ENCODE measurements at regions not wholly inside any gene's neighbourhood (a gene's known extent, or its start where the extent isn't known, plus 50 kb on each side); places are given as distances from the start of the nearest gene placed in this dataset.

GRCh38 chr3:22720596-22720995 is 482.5 kb upstream of the UBE2E2 start:
- in situ Hi-C loops (cut with HindIII; ENCODE audit: low sequenced_read_pairs) = no loop called here
- no peak overlapping the region for H3K4me3 ChIP-seq (ENCODE audit: low read depth, low read length)
- TF ChIP-seq CTCF (IDR thresholded peaks at IDR 0.05; ENCODE audit: low read depth, low read length) = no peak
- DNase-seq (ENCODE audit: low read depth, low spot score) = no peak

- no peak for DNase-seq (ENCODE audit: low read depth, low spot score)
- in situ Hi-C loops (cut with HindIII; ENCODE audit: low sequenced_read_pairs) = no loop called here
- TF ChIP-seq CTCF (IDR thresholded peaks at IDR 0.05; ENCODE audit: low read depth, low read length) = no peak
- H3K4me3 ChIP-seq (ENCODE audit: low read depth, low read length) = no peak overlapping the region
These were observed 478.7 kb upstream of the UBE2E2 start for GRCh38 chr3:22724420-22724819.

- DNase-seq (ENCODE audit: low read depth, low spot score) = no peak
- no peak for TF ChIP-seq CTCF (IDR thresholded peaks at IDR 0.05; ENCODE audit: low read depth, low read length)
- in situ Hi-C loops (cut with HindIII; ENCODE audit: low sequenced_read_pairs) = no loop called here
These were observed 474.7 kb upstream of the UBE2E2 start for GRCh38 chr3:22728406-22728805.

GRCh38 chr3:22729212-22729611 is 473.9 kb upstream of the UBE2E2 start:
- in situ Hi-C loops (cut with HindIII; ENCODE audit: low sequenced_read_pairs) = no loop called here
- no peak overlapping the region for H3K4me3 ChIP-seq (ENCODE audit: low read depth, low read length)
- DNase-seq (ENCODE audit: low read depth, low spot score) = no peak
- no peak for TF ChIP-seq CTCF (IDR thresholded peaks at IDR 0.05; ENCODE audit: low read depth, low read length)

More at GRCh38 chr3:22728406-22728805, 474.7 kb upstream of the UBE2E2 start:
- H3K4me3 ChIP-seq (ENCODE audit: low read depth, low read length) = no peak overlapping the region

- in situ Hi-C loops (cut with HindIII; ENCODE audit: low sequenced_read_pairs) = no loop called here
- DNase-seq (ENCODE audit: low read depth, low spot score) = no peak
- no peak overlapping the region for H3K4me3 ChIP-seq (ENCODE audit: low read depth, low read length)
- TF ChIP-seq CTCF (IDR thresholded peaks at IDR 0.05; ENCODE audit: low read depth, low read length) = peak; percentile 39
These were observed 473.1 kb upstream of the UBE2E2 start for GRCh38 chr3:22729981-22730380.

GRCh38 chr3:22730701-22731100 is 472.4 kb upstream of the UBE2E2 start:
- in situ Hi-C loops (cut with HindIII; ENCODE audit: low sequenced_read_pairs) = no loop called here
- no peak for TF ChIP-seq CTCF (IDR thresholded peaks at IDR 0.05; ENCODE audit: low read depth, low read length)
- H3K4me3 ChIP-seq (ENCODE audit: low read depth, low read length) = no peak overlapping the region
- DNase-seq (ENCODE audit: low read depth, low spot score) = no peak

- no peak for DNase-seq (ENCODE audit: low read depth, low spot score)
- H3K4me3 ChIP-seq (ENCODE audit: low read depth, low read length) = no peak overlapping the region
- TF ChIP-seq CTCF (IDR thresholded peaks at IDR 0.05; ENCODE audit: low read depth, low read length) = no peak
- in situ Hi-C loops (cut with HindIII; ENCODE audit: low sequenced_read_pairs) = no loop called here
These were observed 471.2 kb upstream of the UBE2E2 start for GRCh38 chr3:22731901-22732300.

Measured in astrocyte of the spinal cord (primary cell).